Left lung (tissue), 4 donors: ENCODE measurements at regions not wholly inside any gene's neighbourhood (a gene's known extent, or its start where the extent isn't known, plus 50 kb on each side); places are given as distances from the start of the nearest gene placed in this dataset.

Experiments used
- ATAC-seq: fragments of 200-7000 bp; cut with Tn5 transposase; one replicate; pipeline ENCODE4 v1.9.1; 2020; ENCODE audit warnings: moderate library complexity
- DNase-seq, 4 donors: peaks; one replicate each; pipeline ENCODE4 v3.0.0-alpha.2; 2013 to 2020
- H3K27ac ChIP-seq, 2 donors: fragments of 200-600 bp; sonication (generic) in 1 of 2; one replicate each; pipeline versions ENCODE4 v1.5.0 to v1.8.0; 2020 to 2021
- H3K27me3 ChIP-seq, 2 donors: fragments of 200-600 bp; sonication (generic) in 1 of 2; one replicate each; pipeline versions ENCODE4 v1.5.0 to v1.8.0; 2020 to 2021
- H3K36me3 ChIP-seq, 2 donors: fragments of 200-600 bp; sonication (generic) in 1 of 2; one replicate each; pipeline versions ENCODE4 v1.5.0 to v1.8.0; 2020 to 2021
- H3K4me1 ChIP-seq, 2 donors: fragments of 200-600 bp; one replicate each; pipeline ENCODE4 v1.8.0; 2021
- H3K4me3 ChIP-seq, 2 donors: fragments of 200-600 bp; sonication (generic) in 1 of 2; one replicate each; pipeline versions ENCODE4 v1.5.0 to v1.8.0; 2020 to 2021; ENCODE audit warnings: mild to moderate bottlenecking in 1 of 2
- H3K9me3 ChIP-seq, 2 donors: fragments of 200-600 bp; sonication (generic) in 1 of 2; one replicate each; pipeline versions ENCODE4 v1.5.0 to v1.8.0; 2020 to 2021
- CTCF ChIP-seq, 2 donors: fragments of 200-600 bp; sonication (generic) in 1 of 2; IDR thresholded peaks; one replicate each; pipeline versions ENCODE4 v1.5.0 to v1.8.0; 2021; ENCODE audit warnings: antibody characterized with exemption in 2 of 2
- intact Hi-C, 2 donors: fragments of 100-400 bp; cut with DNase I; formaldehyde crosslinking; loops; one replicate each; pipeline versions ENCODE4 v1.11.2 to v1.14.2; 2022
- donor health status: DM: no; HTN: yes; CAD: no.
- donor health status: DM: no; HTN: no; CAD: no.

GRCh38 chr3:181354140-181354539, 357.6 kb upstream of the SOX2 start:
- Histone ChIP-seq H3K27me3 (no peaks in the 10 kb centered on the region), H3K9me3 (no peaks in the 10 kb centered on the region), H3K4me1 (no peaks in the 10 kb centered on the region), H3K4me3 (no peak overlapping the region), H3K27ac (no peak overlapping the region), H3K36me3 (no peaks in the 10 kb centered on the region)
- intact Hi-C loops, result no loop called here
- no peak for TF ChIP-seq CTCF (IDR thresholded peaks at IDR 0.05)
- ATAC-seq (no peak), DNase-seq (no peak)

- H3K4me1 ChIP-seq, result no peaks in the 10 kb centered on the region
- no peak overlapping the region for H3K4me3 ChIP-seq
- DNase-seq (no peak), ATAC-seq (no peak)
- no peaks in the 10 kb centered on the region for H3K36me3 ChIP-seq
- H3K9me3 ChIP-seq, result no peaks in the 10 kb centered on the region
- no peak overlapping the region for H3K27ac ChIP-seq
- TF ChIP-seq CTCF (IDR thresholded peaks at IDR 0.05), result no peak
- H3K27me3 ChIP-seq, result no peaks in the 10 kb centered on the region
- intact Hi-C loops, result no loop called here
These were observed 354.8 kb upstream of the DNAJC19 start for GRCh38 chr3:181344331-181344730.

DNA sequence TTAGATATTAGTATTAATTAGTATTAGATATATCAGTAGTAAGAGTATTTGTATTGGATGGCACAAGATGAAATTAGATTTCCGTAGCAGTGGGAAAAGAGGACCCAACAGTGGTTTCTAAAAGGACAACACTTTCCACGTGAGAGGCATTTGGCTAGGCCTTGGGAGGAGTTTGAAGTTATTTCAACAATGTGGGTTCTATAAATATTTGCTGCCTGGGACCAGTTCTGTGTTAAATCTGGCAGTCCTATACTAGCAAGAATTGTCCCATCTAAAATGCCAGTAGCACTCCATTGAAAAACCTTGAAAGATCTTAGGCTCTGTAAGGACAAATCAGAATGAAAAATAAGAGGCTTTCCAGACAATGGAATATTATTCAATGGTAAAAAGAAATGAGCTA, 347.1 kb upstream of the DNAJC19 start:
- DNase-seq, result no peak
- Histone ChIP-seq H3K36me3 (no peaks in the 10 kb centered on the region), H3K4me1 (no peaks in the 10 kb centered on the region), H3K9me3 (no peaks in the 10 kb centered on the region), H3K4me3 (no peak overlapping the region), H3K27ac (no peak overlapping the region), H3K27me3 (no peaks in the 10 kb centered on the region)
- TF ChIP-seq CTCF (IDR thresholded peaks at IDR 0.05), result no peak
- no peak for ATAC-seq
- intact Hi-C loops, result no loop called here

GRCh38 chr3:181333394-181333793, 343.9 kb upstream of the DNAJC19 start:
- Histone ChIP-seq H3K27me3 (no peaks in the 10 kb centered on the region), H3K4me1 (no peaks in the 10 kb centered on the region), H3K27ac (no peak overlapping the region), H3K4me3 (no peak overlapping the region), H3K36me3 (no peaks in the 10 kb centered on the region), H3K9me3 (no peaks in the 10 kb centered on the region)
- TF ChIP-seq CTCF (IDR thresholded peaks at IDR 0.05), result no peak
- no peak for ATAC-seq
- intact Hi-C loops, result no loop called here
- no peak for DNase-seq

DNA sequence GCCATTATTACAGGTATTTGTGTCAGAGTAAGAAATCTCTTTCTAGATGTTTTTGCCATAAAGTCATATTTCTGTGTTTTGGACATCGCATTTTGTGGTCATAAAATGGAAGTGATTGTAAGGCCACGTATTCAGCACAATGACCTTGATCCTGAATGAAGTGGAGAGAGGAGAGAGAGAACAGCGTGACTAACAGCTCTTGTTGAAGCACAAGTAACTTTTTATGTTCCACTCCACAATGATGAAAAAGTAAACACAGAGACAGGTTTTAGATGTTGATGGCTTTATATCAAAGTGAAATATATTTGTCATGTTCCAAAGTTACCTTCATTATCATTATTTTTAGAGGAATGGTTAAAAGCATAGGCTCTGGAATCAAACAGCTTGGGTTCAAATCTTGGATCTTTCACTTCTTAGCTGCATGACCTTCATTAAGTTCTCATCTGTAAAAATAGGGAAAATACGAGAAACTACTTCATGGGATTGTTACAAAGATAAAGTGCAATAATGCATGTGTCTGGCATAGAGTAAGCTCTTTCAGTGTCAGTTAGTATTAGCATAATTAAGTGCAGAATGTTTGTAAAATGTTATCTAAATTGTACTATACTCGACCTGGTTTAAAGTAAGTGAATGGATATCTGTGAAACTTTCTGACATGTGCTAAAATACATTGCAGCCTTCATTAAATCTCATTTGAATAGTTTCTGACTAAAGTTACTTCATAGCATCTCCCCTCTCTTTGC, 341.5 kb upstream of the DNAJC19 start:
- DNase-seq, result no peak
- Histone ChIP-seq H3K4me3 (no peak overlapping the region), H3K36me3 (no peaks in the 10 kb centered on the region), H3K9me3 (no peaks in the 10 kb centered on the region), H3K4me1 (no peaks in the 10 kb centered on the region), H3K27me3 (no peaks in the 10 kb centered on the region), H3K27ac (no peak overlapping the region)
- no peak for TF ChIP-seq CTCF (IDR thresholded peaks at IDR 0.05)
- intact Hi-C loops, result no loop called here
- ATAC-seq, result peak; percentile 74
